GM12875 (cell line): ENCODE measurements at regions not wholly inside any gene's neighbourhood (a gene's known extent, or its start where the extent isn't known, plus 50 kb on each side); places are given as distances from the start of the nearest gene placed in this dataset.

Source experiments
- H3K4me3 ChIP-seq: one replicate; pipeline ENCODE4 v1.5.1; 2011; ENCODE audit warnings: low read depth, low read length, control low read depth
- CTCF ChIP-seq: IDR thresholded peaks from 2 replicates; pipeline ENCODE4 v1.5.1; 2011; ENCODE audit warnings: low read depth, mild to moderate bottlenecking, control low read depth, inconsistent platforms, low read length, moderate library complexity, borderline replicate concordance; ENCODE audit not compliant: insufficient read depth

GRCh38 chr4:140213749-140214148 is 59.8 kb upstream of the MAML3 start:
- no peak for TF ChIP-seq CTCF

GRCh38 chr4:140213116-140213515 is 59.1 kb upstream of the MAML3 start:
- H3K4me3 ChIP-seq = no peak overlapping the region
- TF ChIP-seq CTCF = no peak

More at GRCh38 chr4:140213749-140214148, 59.8 kb upstream of the MAML3 start:
- no peak overlapping the region for H3K4me3 ChIP-seq

- no peak overlapping the region for H3K4me3 ChIP-seq
- no peak for TF ChIP-seq CTCF
Observed at GRCh38 chr4:140212646-140213045, 58.7 kb upstream of the MAML3 start.

- TF ChIP-seq CTCF = no peak
Observed at GRCh38 chr4:140212194-140212593, 58.2 kb upstream of the MAML3 start.

GRCh38 chr4:140211693-140212092 is 57.7 kb upstream of the MAML3 start:
- TF ChIP-seq CTCF = no peak
- H3K4me3 ChIP-seq = no peak overlapping the region

More at GRCh38 chr4:140212194-140212593, 58.2 kb upstream of the MAML3 start:
- no peak overlapping the region for H3K4me3 ChIP-seq

GRCh38 chr4:140211161-140211560 is 57.2 kb upstream of the MAML3 start:
- TF ChIP-seq CTCF = no peak
- no peak overlapping the region for H3K4me3 ChIP-seq

GRCh38 chr4:140208921-140209320 is 54.9 kb upstream of the MAML3 start:
- H3K4me3 ChIP-seq = no peak overlapping the region
- TF ChIP-seq CTCF = no peak
